Muscle of back (tissue), 3 donors: ENCODE measurements at regions not wholly inside any gene's neighbourhood (a gene's known extent, or its start where the extent isn't known, plus 50 kb on each side); places are given as distances from the start of the nearest gene placed in this dataset.

Source experiments
- DNase-seq, 3 donors: peaks; one replicate each; pipeline versions ENCODE4 v3.0.0 to v3.0.0-alpha.2; 2013

- DNase-seq: no peak
Measured at GRCh38 chr18:45119876-45120275, 439.2 kb downstream of the SETBP1 start.

- DNase-seq: no peak
Measured at GRCh38 chr18:45121146-45121545, 440.5 kb downstream of the SETBP1 start.

GRCh38 chr18:45122506-45122905, 441.8 kb downstream of the SETBP1 start:
- no peak for DNase-seq

GRCh38 chr18:45127405-45127804, 446.7 kb downstream of the SETBP1 start:
- DNase-seq: no peak

- no peak for DNase-seq
Measured at GRCh38 chr18:45133276-45133675, 452.6 kb downstream of the SETBP1 start.

- no peak for DNase-seq
Measured at GRCh38 chr18:45136381-45137086, 455.8 kb downstream of the SETBP1 start.

- DNase-seq: no peak
Measured at GRCh38 chr18:45137087-45137419, 456.4 kb downstream of the SETBP1 start.

GRCh38 chr18:45139478-45139877, 458.8 kb downstream of the SETBP1 start:
- DNase-seq: no peak

GRCh38 chr18:45142868-45143267, 462.2 kb downstream of the SETBP1 start:
- DNase-seq: no peak

- no peak for DNase-seq
Measured at GRCh38 chr18:45149712-45150111, 465.6 kb upstream of the SLC14A2 start.

GRCh38 chr18:45151645-45152044, 463.6 kb upstream of the SLC14A2 start:
- DNase-seq: no peak

GRCh38 chr18:45155526-45155925, 459.8 kb upstream of the SLC14A2 start:
- DNase-seq: no peak

GRCh38 chr18:45156946-45157345, 458.3 kb upstream of the SLC14A2 start:
- DNase-seq: peak; percentile 30 to 58 (median 31)

GRCh38 chr18:45157576-45157975, 457.7 kb upstream of the SLC14A2 start:
- no peak for DNase-seq

- no peak for DNase-seq
Measured at GRCh38 chr18:45161850-45162249, 453.4 kb upstream of the SLC14A2 start.

GRCh38 chr18:45163871-45164270, 451.4 kb upstream of the SLC14A2 start:
- peak in 1 of 3 donors; percentile 50 for DNase-seq

GRCh38 chr18:45164551-45164950, 450.7 kb upstream of the SLC14A2 start:
- DNase-seq: peak in 1 of 3 donors; percentile 35

- peak in 1 of 3 donors; percentile 26 for DNase-seq
Measured at GRCh38 chr18:45165176-45165713, 450.0 kb upstream of the SLC14A2 start.

GRCh38 chr18:45165871-45166270, 449.4 kb upstream of the SLC14A2 start:
- no peak for DNase-seq

- DNase-seq: peak in 1 of 3 donors; percentile 78
Measured at GRCh38 chr18:45166341-45166835, 448.9 kb upstream of the SLC14A2 start.

GRCh38 chr18:45166836-45167551, 448.3 kb upstream of the SLC14A2 start:
- no peak for DNase-seq

GRCh38 chr18:45167631-45168280, 447.5 kb upstream of the SLC14A2 start:
- DNase-seq: peak in 1 of 3 donors; percentile 14
